ENCODE measurements at regions not wholly inside any gene's neighbourhood (a gene's known extent, or its start where the extent isn't known, plus 50 kb on each side); places are given as distances from the start of the nearest gene placed in this dataset.

- H3K27me3 ChIP-seq (replicated peaks; ENCODE audit: control insufficient read depth, insufficient read depth, low read length, poor library complexity, severe bottlenecking), result no peaks in the 10 kb centered on the region
- no peaks in the 10 kb centered on the region for H3K36me3 ChIP-seq (ENCODE audit: control insufficient read depth, insufficient read depth, low read length)
- no peaks in the 10 kb centered on the region for H3K4me1 ChIP-seq (ENCODE audit: control insufficient read depth, insufficient read depth, low read length, poor library complexity, severe bottlenecking)
Measured at GRCh38 chr11:19448651-19449050, 207.9 kb upstream of the E2F8 start.

GRCh38 chr11:19447150-19447566, 206.4 kb upstream of the E2F8 start:
- DNase-seq, result no peak
- Histone ChIP-seq H3K36me3 (ENCODE audit: control insufficient read depth, insufficient read depth, low read length) (no peaks in the 10 kb centered on the region), H3K27ac (ENCODE audit: insufficient read depth, low read length, poor library complexity, severe bottlenecking) (no peak overlapping the region), H3K27me3 (replicated peaks; ENCODE audit: control insufficient read depth, insufficient read depth, low read length, poor library complexity, severe bottlenecking) (no peaks in the 10 kb centered on the region), H3K4me1 (ENCODE audit: control insufficient read depth, insufficient read depth, low read length, poor library complexity, severe bottlenecking) (no peaks in the 10 kb centered on the region), H3K9me3 (ENCODE audit: control insufficient read depth, low read length) (no peaks in the 10 kb centered on the region), H3K4me3 (ENCODE audit: insufficient read depth, low read depth, low read length, poor library complexity, severe bottlenecking) (no peak overlapping the region)

More at GRCh38 chr11:19448651-19449050, 207.9 kb upstream of the E2F8 start:
- no peak for DNase-seq
- Histone ChIP-seq H3K9me3 (ENCODE audit: control insufficient read depth, low read length) (no peaks in the 10 kb centered on the region), H3K4me3 (ENCODE audit: insufficient read depth, low read depth, low read length, poor library complexity, severe bottlenecking) (no peak overlapping the region), H3K27ac (ENCODE audit: insufficient read depth, low read length, poor library complexity, severe bottlenecking) (no peak overlapping the region)

- H3K4me3 ChIP-seq (ENCODE audit: insufficient read depth, low read depth, low read length, poor library complexity, severe bottlenecking), result no peak overlapping the region
- DNase-seq, result no peak
- no peaks in the 10 kb centered on the region for H3K4me1 ChIP-seq (ENCODE audit: control insufficient read depth, insufficient read depth, low read length, poor library complexity, severe bottlenecking)
- no peak overlapping the region for H3K27ac ChIP-seq (ENCODE audit: insufficient read depth, low read length, poor library complexity, severe bottlenecking)
- no peaks in the 10 kb centered on the region for H3K9me3 ChIP-seq (ENCODE audit: control insufficient read depth, low read length)
- no peaks in the 10 kb centered on the region for H3K27me3 ChIP-seq (replicated peaks; ENCODE audit: control insufficient read depth, insufficient read depth, low read length, poor library complexity, severe bottlenecking)
- no peaks in the 10 kb centered on the region for H3K36me3 ChIP-seq (ENCODE audit: control insufficient read depth, insufficient read depth, low read length)
Measured at GRCh38 chr11:19445771-19446170, 205.0 kb upstream of the E2F8 start.

DNA sequence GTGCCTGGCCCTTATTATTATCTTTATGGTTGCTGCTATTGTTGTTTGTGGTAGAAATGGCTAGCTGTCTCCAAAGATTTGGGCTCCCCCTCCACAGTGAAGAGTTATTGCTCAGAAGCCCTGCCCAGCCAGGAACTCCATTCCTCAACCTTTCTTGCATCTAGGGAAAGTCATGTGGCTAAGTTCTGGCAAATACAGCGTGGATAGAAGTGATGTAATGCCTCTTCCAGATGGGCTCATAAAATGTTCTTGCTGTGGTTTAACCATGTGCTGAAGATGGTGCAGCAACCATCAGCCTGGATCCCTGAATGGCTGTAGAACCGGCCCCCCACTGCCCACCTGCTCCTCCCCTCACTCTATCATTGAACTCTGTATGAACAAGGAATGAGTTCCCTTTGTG, 203.5 kb upstream of the E2F8 start:
- H3K27ac ChIP-seq (ENCODE audit: insufficient read depth, low read length, poor library complexity, severe bottlenecking), result no peak overlapping the region
- H3K27me3 ChIP-seq (replicated peaks; ENCODE audit: control insufficient read depth, insufficient read depth, low read length, poor library complexity, severe bottlenecking), result no peaks in the 10 kb centered on the region
- no peak for DNase-seq
- no peaks in the 10 kb centered on the region for H3K4me1 ChIP-seq (ENCODE audit: control insufficient read depth, insufficient read depth, low read length, poor library complexity, severe bottlenecking)
- H3K36me3 ChIP-seq (ENCODE audit: control insufficient read depth, insufficient read depth, low read length), result no peaks in the 10 kb centered on the region
- no peaks in the 10 kb centered on the region for H3K9me3 ChIP-seq (ENCODE audit: control insufficient read depth, low read length)
- no peak overlapping the region for H3K4me3 ChIP-seq (ENCODE audit: insufficient read depth, low read depth, low read length, poor library complexity, severe bottlenecking)

- Histone ChIP-seq H3K4me3 (ENCODE audit: insufficient read depth, low read depth, low read length, poor library complexity, severe bottlenecking) (no peak overlapping the region), H3K4me1 (ENCODE audit: control insufficient read depth, insufficient read depth, low read length, poor library complexity, severe bottlenecking) (no peaks in the 10 kb centered on the region), H3K27ac (ENCODE audit: insufficient read depth, low read length, poor library complexity, severe bottlenecking) (no peak overlapping the region), H3K9me3 (ENCODE audit: control insufficient read depth, low read length) (no peaks in the 10 kb centered on the region), H3K27me3 (replicated peaks; ENCODE audit: control insufficient read depth, insufficient read depth, low read length, poor library complexity, severe bottlenecking) (no peaks in the 10 kb centered on the region), H3K36me3 (ENCODE audit: control insufficient read depth, insufficient read depth, low read length) (no peaks in the 10 kb centered on the region)
- DNase-seq, result no peak
Measured at GRCh38 chr11:19442554-19442910, 201.8 kb upstream of the E2F8 start.

DNA sequence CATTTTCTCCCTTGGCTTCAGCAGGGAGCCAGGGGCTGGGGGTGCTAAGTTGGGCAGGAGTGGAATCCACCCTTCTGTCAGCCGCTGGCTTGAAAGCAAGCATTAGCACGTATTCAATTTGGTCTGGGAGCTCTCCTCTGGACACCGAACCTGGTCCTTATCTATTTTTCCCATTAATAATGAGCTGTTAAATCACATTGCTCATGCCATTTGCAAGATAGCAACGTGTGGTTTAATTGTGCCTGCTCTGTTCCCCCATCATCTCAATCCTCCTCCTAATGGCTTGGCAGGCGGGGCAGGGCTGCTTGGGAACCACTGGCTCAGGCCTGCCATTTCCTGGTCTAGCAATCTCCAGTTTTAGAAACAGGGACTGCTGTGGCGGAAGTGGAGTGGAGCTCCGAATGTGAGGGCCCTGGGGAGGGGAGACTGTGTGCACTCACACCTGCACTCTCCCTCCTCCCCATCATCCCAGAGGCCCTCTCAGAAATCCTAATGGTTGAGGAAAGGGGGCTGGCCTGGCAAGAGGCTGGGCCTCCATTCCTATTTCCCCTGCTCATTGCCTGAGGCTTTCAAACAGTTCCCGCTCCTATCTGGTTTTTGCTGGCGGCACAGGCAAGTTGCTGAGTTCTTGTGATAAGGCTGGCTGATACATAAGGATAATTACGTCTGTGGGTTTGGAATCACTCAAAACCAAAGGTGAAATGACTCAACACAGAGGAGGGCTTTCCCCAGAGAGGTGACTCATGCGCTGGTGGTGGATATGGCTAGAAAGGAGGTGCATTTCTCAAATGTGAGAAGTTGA, 201.2 kb upstream of the E2F8 start:
- no peak for DNase-seq
- no peak overlapping the region for H3K4me3 ChIP-seq (ENCODE audit: insufficient read depth, low read depth, low read length, poor library complexity, severe bottlenecking)

DNA sequence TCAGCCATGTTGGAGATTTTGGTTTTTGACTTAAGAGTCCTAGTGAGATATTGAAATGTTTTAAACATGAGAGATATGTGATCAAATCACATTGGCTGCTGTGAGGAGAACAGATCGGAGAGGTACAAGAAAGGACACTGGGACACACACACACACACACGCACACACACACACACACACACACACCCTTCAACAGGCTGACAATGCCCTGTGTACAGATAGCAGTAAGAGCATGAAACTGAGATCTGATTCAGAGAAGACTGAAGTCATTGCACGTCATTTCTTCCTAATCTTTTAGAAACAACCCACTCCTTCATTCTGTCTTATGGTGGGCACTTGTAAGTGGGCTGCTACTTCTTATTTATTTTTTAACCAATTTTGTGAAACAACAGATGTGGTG, 200.5 kb upstream of the E2F8 start:
- no peaks in the 10 kb centered on the region for H3K27me3 ChIP-seq (replicated peaks; ENCODE audit: control insufficient read depth, insufficient read depth, low read length, poor library complexity, severe bottlenecking)
- no peaks in the 10 kb centered on the region for H3K4me1 ChIP-seq (ENCODE audit: control insufficient read depth, insufficient read depth, low read length, poor library complexity, severe bottlenecking)
- H3K27ac ChIP-seq (ENCODE audit: insufficient read depth, low read length, poor library complexity, severe bottlenecking), result no peak overlapping the region
- DNase-seq, result no peak
- no peaks in the 10 kb centered on the region for H3K36me3 ChIP-seq (ENCODE audit: control insufficient read depth, insufficient read depth, low read length)
- no peaks in the 10 kb centered on the region for H3K9me3 ChIP-seq (ENCODE audit: control insufficient read depth, low read length)
- no peak overlapping the region for H3K4me3 ChIP-seq (ENCODE audit: insufficient read depth, low read depth, low read length, poor library complexity, severe bottlenecking)

More for the DNA sequence above, 201.2 kb upstream of the E2F8 start:
- Histone ChIP-seq H3K27me3 (replicated peaks; ENCODE audit: control insufficient read depth, insufficient read depth, low read length, poor library complexity, severe bottlenecking) (no peaks in the 10 kb centered on the region), H3K4me1 (ENCODE audit: control insufficient read depth, insufficient read depth, low read length, poor library complexity, severe bottlenecking) (no peaks in the 10 kb centered on the region), H3K36me3 (ENCODE audit: control insufficient read depth, insufficient read depth, low read length) (no peaks in the 10 kb centered on the region), H3K9me3 (ENCODE audit: control insufficient read depth, low read length) (no peaks in the 10 kb centered on the region), H3K27ac (ENCODE audit: insufficient read depth, low read length, poor library complexity, severe bottlenecking) (no peak overlapping the region)

- Histone ChIP-seq H3K27me3 (replicated peaks; ENCODE audit: control insufficient read depth, insufficient read depth, low read length, poor library complexity, severe bottlenecking) (no peaks in the 10 kb centered on the region), H3K9me3 (ENCODE audit: control insufficient read depth, low read length) (no peaks in the 10 kb centered on the region), H3K4me3 (ENCODE audit: insufficient read depth, low read depth, low read length, poor library complexity, severe bottlenecking) (no peak overlapping the region), H3K27ac (ENCODE audit: insufficient read depth, low read length, poor library complexity, severe bottlenecking) (no peak overlapping the region), H3K4me1 (ENCODE audit: control insufficient read depth, insufficient read depth, low read length, poor library complexity, severe bottlenecking) (no peaks in the 10 kb centered on the region), H3K36me3 (ENCODE audit: control insufficient read depth, insufficient read depth, low read length) (no peaks in the 10 kb centered on the region)
- DNase-seq, result no peak
Measured at GRCh38 chr11:19437760-19438159, 197.0 kb upstream of the E2F8 start.

GRCh38 chr11:19436932-19437331, 196.2 kb upstream of the E2F8 start:
- no peak overlapping the region for H3K4me3 ChIP-seq (ENCODE audit: insufficient read depth, low read depth, low read length, poor library complexity, severe bottlenecking)
- no peak overlapping the region for H3K27ac ChIP-seq (ENCODE audit: insufficient read depth, low read length, poor library complexity, severe bottlenecking)
- H3K36me3 ChIP-seq (ENCODE audit: control insufficient read depth, insufficient read depth, low read length), result no peaks in the 10 kb centered on the region
- no peaks in the 10 kb centered on the region for H3K4me1 ChIP-seq (ENCODE audit: control insufficient read depth, insufficient read depth, low read length, poor library complexity, severe bottlenecking)
- H3K9me3 ChIP-seq (ENCODE audit: control insufficient read depth, low read length), result no peaks in the 10 kb centered on the region
- no peak for DNase-seq
- H3K27me3 ChIP-seq (replicated peaks; ENCODE audit: control insufficient read depth, insufficient read depth, low read length, poor library complexity, severe bottlenecking), result no peaks in the 10 kb centered on the region

- no peak overlapping the region for H3K27ac ChIP-seq (ENCODE audit: insufficient read depth, low read length, poor library complexity, severe bottlenecking)
- H3K4me3 ChIP-seq (ENCODE audit: insufficient read depth, low read depth, low read length, poor library complexity, severe bottlenecking), result no peak overlapping the region
- no peaks in the 10 kb centered on the region for H3K4me1 ChIP-seq (ENCODE audit: control insufficient read depth, insufficient read depth, low read length, poor library complexity, severe bottlenecking)
- no peaks in the 10 kb centered on the region for H3K36me3 ChIP-seq (ENCODE audit: control insufficient read depth, insufficient read depth, low read length)
- no peaks in the 10 kb centered on the region for H3K9me3 ChIP-seq (ENCODE audit: control insufficient read depth, low read length)
- no peak for DNase-seq
- no peaks in the 10 kb centered on the region for H3K27me3 ChIP-seq (replicated peaks; ENCODE audit: control insufficient read depth, insufficient read depth, low read length, poor library complexity, severe bottlenecking)
Measured at GRCh38 chr11:19435306-19435989, 194.7 kb upstream of the E2F8 start.
